Retinal pigment epithelial cell (primary cell): ENCODE measurements at regions not wholly inside any gene's neighbourhood (a gene's known extent, or its start where the extent isn't known, plus 50 kb on each side); places are given as distances from the start of the nearest gene placed in this dataset.

ENCODE experiments used
- DNase-seq: peaks from one replicate; pipeline ENCODE4 v3.0.0-alpha.2; 2010; ENCODE audit warnings: low read depth
- H3K4me3 ChIP-seq: 2 replicates; pipeline ENCODE4 v1.5.1; 2011; ENCODE audit warnings: mild to moderate bottlenecking, low read length, control low read depth, moderate library complexity
- CTCF ChIP-seq: conservative IDR thresholded peaks from 2 replicates; pipeline ENCODE4 v1.5.1; 2011; ENCODE audit warnings: low read depth, low read length, control low read depth, inconsistent platforms

DNA sequence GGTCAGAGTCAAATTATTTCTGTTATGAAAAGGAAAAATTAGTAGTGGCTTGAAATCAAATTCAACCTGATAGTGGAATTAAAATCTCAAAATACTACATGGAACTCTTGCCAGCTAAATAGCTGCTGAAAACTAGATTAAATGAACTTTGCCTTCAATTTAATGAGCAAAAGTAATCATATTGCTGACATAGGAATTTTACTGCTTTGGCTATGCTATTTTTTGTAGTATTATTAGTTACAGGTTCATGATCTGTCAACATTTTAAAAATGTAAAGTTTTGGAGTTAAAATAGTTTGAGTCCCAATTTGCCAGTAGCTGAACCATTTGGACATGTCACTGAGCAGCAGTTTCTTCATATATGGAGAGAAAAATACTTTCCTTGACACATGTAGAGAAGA is 81.4 kb downstream of the RERGL start:
- no peak for TF ChIP-seq CTCF
- no peak overlapping the region for H3K4me3 ChIP-seq

GRCh38 chr12:17999174-17999801 is 90.7 kb downstream of the RERGL start:
- no peak overlapping the region for H3K4me3 ChIP-seq
- no peak for DNase-seq
- TF ChIP-seq CTCF = no peak

More for the DNA sequence above, 81.4 kb downstream of the RERGL start:
- DNase-seq = no peak

GRCh38 chr12:17992002-17992656 is 97.9 kb downstream of the RERGL start:
- peak; percentile 87 for TF ChIP-seq CTCF
- peak; percentile 2 for DNase-seq
- no peak overlapping the region for H3K4me3 ChIP-seq

- no peak overlapping the region for H3K4me3 ChIP-seq
- DNase-seq = no peak
- TF ChIP-seq CTCF = no peak
These were observed 107.4 kb downstream of the RERGL start for GRCh38 chr12:17982556-17982955.

DNA sequence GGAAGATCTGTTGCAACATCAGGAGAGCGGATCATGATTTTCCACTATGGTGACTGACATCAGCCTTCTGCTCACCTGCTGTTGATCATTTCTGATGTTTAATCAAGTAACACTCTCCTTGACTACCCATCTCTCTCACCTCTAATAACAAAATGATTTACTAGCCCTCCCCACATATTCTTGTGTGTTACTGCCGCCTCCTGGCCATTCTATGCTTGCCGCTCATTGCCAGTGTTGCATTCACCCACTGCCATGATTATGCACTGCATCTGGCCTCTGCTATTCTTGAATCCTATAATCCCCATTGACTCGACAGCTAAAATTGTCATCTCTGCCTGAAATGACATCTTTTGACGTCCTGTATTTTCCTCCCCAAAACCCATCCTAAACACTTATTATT is 113.8 kb downstream of the RERGL start:
- peak; percentile 48 for TF ChIP-seq CTCF
- no peak for DNase-seq

GRCh38 chr12:17975763-17976162 is 114.2 kb downstream of the RERGL start:
- no peak for TF ChIP-seq CTCF
- no peak overlapping the region for H3K4me3 ChIP-seq
- DNase-seq = no peak

More for the DNA sequence above, 113.8 kb downstream of the RERGL start:
- no peak overlapping the region for H3K4me3 ChIP-seq

DNA sequence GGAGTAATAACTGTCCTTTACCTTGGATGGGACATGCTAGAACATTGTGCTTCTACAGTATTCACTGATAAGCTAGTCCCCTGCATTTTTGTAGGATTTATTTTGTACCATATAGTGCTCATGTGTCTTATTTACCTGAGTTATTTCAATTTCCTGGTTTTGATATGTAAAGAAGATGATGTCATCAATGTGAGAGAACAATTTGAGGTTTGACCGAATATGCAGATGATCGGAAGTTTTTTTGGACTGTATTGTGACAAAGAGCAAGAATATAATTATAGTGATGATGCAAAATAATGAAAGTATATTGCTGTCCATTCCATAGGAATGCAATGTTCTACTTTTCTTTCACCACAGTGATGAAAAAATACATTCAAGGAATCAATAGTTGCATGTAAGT is 114.8 kb downstream of the RERGL start:
- DNase-seq = no peak
- no peak for TF ChIP-seq CTCF
- no peak overlapping the region for H3K4me3 ChIP-seq
